ENCODE measurements at regions not wholly inside any gene's neighbourhood (a gene's known extent, or its start where the extent isn't known, plus 50 kb on each side); places are given as distances from the start of the nearest gene placed in this dataset.

- H3K9me3 Mint-ChIP-seq = peaks cover 0 to 11% (median 6%) of the 10 kb centered on the region in 7 donors
- H3K4me3 ChIP-seq (replicated peaks in 1 of 3; ENCODE audit: low read depth in 2 of 3, low read length in 3 of 3) = no peak overlapping the region
- no peak overlapping the region for H2AFZ ChIP-seq (ENCODE audit: insufficient read depth, low read depth, low read length, poor library complexity, severe bottlenecking)
- H3K9ac ChIP-seq (ENCODE audit: insufficient read depth, low read length, poor library complexity, severe bottlenecking) = no peak overlapping the region
- H3K4me2 ChIP-seq (replicated peaks; ENCODE audit: extremely low read depth, low read length, poor library complexity, severe bottlenecking) = no peak overlapping the region
- H3K4me1 Mint-ChIP-seq = no peaks in the 10 kb centered on the region
- intact Hi-C loops (cut with micrococcal nuclease) = no loop called here
- H3K27me3 ChIP-seq (ENCODE audit: control insufficient read depth in 2 of 2, insufficient read depth in 2 of 2, low read length in 2 of 2) = no peaks in the 10 kb centered on the region
- H4K20me1 ChIP-seq (ENCODE audit: insufficient read depth, low read length) = no peaks in the 10 kb centered on the region
- H3K9me3 ChIP-seq (replicated peaks in 1 of 2; ENCODE audit: control insufficient read depth in 1 of 2, insufficient read depth in 1 of 2, low read length in 2 of 2) = peaks cover 7 to 10% of the 10 kb centered on the region in 2 donors
- H3K36me3 Mint-ChIP-seq = no peaks in the 10 kb centered on the region
- WGBS (ENCODE audit: insufficient coverage) = no CpG with 5 or more reads among the region's 3 CpGs
- H3K27ac Mint-ChIP-seq = no peak overlapping the region
- H3K36me3 ChIP-seq (replicated peaks in 1 of 2; ENCODE audit: control insufficient read depth in 1 of 2, insufficient read depth in 2 of 2, low read length in 2 of 2) = no peaks in the 10 kb centered on the region
- H3K79me2 ChIP-seq (ENCODE audit: insufficient read depth, low read length) = no peaks in the 10 kb centered on the region
- no peak overlapping the region for H3K27ac ChIP-seq (ENCODE audit: low read depth in 1 of 2, low read length in 2 of 2)
- DNase-seq = no peak
- TF ChIP-seq, protein P1, sequence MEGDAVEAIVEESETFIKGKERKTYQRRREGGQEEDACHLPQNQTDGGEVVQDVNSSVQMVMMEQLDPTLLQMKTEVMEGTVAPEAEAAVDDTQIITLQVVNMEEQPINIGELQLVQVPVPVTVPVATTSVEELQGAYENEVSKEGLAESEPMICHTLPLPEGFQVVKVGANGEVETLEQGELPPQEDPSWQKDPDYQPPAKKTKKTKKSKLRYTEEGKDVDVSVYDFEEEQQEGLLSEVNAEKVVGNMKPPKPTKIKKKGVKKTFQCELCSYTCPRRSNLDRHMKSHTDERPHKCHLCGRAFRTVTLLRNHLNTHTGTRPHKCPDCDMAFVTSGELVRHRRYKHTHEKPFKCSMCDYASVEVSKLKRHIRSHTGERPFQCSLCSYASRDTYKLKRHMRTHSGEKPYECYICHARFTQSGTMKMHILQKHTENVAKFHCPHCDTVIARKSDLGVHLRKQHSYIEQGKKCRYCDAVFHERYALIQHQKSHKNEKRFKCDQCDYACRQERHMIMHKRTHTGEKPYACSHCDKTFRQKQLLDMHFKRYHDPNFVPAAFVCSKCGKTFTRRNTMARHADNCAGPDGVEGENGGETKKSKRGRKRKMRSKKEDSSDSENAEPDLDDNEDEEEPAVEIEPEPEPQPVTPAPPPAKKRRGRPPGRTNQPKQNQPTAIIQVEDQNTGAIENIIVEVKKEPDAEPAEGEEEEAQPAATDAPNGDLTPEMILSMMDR (IDR thresholded peaks at IDR 0.05) = no peak
- H3K4me3 Mint-ChIP-seq = no peak overlapping the region
- H3K27me3 Mint-ChIP-seq (ENCODE audit: low read depth in 3 of 3) = no peaks in the 10 kb centered on the region
- no peaks in the 10 kb centered on the region for H3K4me1 ChIP-seq (ENCODE audit: control insufficient read depth in 1 of 2, insufficient read depth in 2 of 2, low read length in 2 of 2)
Observed at GRCh38 chr11:42271306-42271705, 811.9 kb upstream of the LRRC4C start.

DNA sequence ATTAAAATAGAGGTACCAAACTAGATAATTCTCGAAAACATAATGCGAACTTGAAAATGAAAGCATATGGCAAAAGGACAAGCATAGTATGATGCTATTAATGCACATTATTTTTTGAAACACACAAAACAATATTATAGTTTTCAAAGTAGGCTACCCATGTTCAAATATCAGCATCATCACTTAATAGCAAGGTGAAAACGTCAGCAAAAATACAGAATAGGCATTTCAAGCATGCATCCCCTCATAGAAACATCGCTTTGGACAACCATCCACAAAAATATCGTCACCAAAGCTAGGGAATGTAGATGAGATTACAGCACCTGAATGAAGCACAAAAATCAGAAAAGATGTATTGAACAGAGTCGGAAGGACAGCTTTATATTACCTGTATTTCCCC, 814.5 kb upstream of the LRRC4C start:
- H3K27ac Mint-ChIP-seq = no peak overlapping the region
- Histone ChIP-seq H3K9me3 (replicated peaks in 1 of 2; ENCODE audit: control insufficient read depth in 1 of 2, insufficient read depth in 1 of 2, low read length in 2 of 2) (peaks cover 7 to 10% of the 10 kb centered on the region in 2 donors), H3K4me2 (replicated peaks; ENCODE audit: extremely low read depth, low read length, poor library complexity, severe bottlenecking) (no peak overlapping the region), H3K27me3 (ENCODE audit: control insufficient read depth in 2 of 2, insufficient read depth in 2 of 2, low read length in 2 of 2) (no peaks in the 10 kb centered on the region), H3K9ac (ENCODE audit: insufficient read depth, low read length, poor library complexity, severe bottlenecking) (no peak overlapping the region), H3K4me1 (ENCODE audit: control insufficient read depth in 1 of 2, insufficient read depth in 2 of 2, low read length in 2 of 2) (no peaks in the 10 kb centered on the region), H2AFZ (ENCODE audit: insufficient read depth, low read depth, low read length, poor library complexity, severe bottlenecking) (no peak overlapping the region), H3K36me3 (replicated peaks in 1 of 2; ENCODE audit: control insufficient read depth in 1 of 2, insufficient read depth in 2 of 2, low read length in 2 of 2) (no peaks in the 10 kb centered on the region), H3K27ac (ENCODE audit: low read depth in 1 of 2, low read length in 2 of 2) (no peak overlapping the region), H3K79me2 (ENCODE audit: insufficient read depth, low read length) (no peaks in the 10 kb centered on the region), H4K20me1 (ENCODE audit: insufficient read depth, low read length) (no peaks in the 10 kb centered on the region), H3K4me3 (replicated peaks in 1 of 3; ENCODE audit: low read depth in 2 of 3, low read length in 3 of 3) (no peak overlapping the region)
- no peaks in the 10 kb centered on the region for H3K36me3 Mint-ChIP-seq
- H3K9me3 Mint-ChIP-seq = peaks cover 4 to 11% (median 6%) of the 10 kb centered on the region in 7 donors
- H3K4me1 Mint-ChIP-seq = no peaks in the 10 kb centered on the region
- no CpG with 5 or more reads among the region's 6 CpGs for WGBS (ENCODE audit: insufficient coverage)
- TF ChIP-seq, protein P1 (IDR thresholded peaks at IDR 0.05) = no peak
- no peak for DNase-seq
- H3K4me3 Mint-ChIP-seq = no peak overlapping the region
- intact Hi-C loops (cut with micrococcal nuclease) = no loop called here
- peaks cover 0 to 2% (median 2%) of the 10 kb centered on the region in 3 donors for H3K27me3 Mint-ChIP-seq (ENCODE audit: low read depth in 3 of 3)
